GM12872 (cell line): ENCODE measurements at regions not wholly inside any gene's neighbourhood (a gene's known extent, or its start where the extent isn't known, plus 50 kb on each side); places are given as distances from the start of the nearest gene placed in this dataset.

Experiments
- TF ChIP-seq, protein P1 (sequence below): IDR thresholded peaks from 3 replicates; pipeline ENCODE4 v1.5.1; 2011; ENCODE audit warnings: low read depth, mild to moderate bottlenecking, low read length, moderate library complexity; ENCODE audit not compliant: insufficient read depth

DNA sequence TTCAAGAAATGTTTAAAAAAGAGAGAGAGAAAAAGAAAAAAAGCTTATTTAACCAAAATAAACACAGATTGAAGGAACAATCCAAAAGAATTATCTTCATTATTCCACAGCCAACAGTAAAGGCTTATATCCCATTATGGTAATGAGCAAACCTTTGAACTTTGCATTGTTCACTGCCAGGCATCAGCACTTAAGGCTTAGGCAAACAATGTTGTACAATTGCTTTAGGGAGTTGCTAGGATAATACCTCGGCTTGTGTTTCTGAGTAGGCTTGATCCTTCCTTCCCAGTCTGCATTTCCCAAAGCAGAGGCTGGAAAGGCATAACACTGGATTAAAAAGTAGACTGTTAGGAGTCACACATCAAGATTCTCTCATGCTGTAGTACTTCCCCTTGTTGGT, 352.7 kb upstream of the IGFBP7 start:
- TF ChIP-seq, protein P1, sequence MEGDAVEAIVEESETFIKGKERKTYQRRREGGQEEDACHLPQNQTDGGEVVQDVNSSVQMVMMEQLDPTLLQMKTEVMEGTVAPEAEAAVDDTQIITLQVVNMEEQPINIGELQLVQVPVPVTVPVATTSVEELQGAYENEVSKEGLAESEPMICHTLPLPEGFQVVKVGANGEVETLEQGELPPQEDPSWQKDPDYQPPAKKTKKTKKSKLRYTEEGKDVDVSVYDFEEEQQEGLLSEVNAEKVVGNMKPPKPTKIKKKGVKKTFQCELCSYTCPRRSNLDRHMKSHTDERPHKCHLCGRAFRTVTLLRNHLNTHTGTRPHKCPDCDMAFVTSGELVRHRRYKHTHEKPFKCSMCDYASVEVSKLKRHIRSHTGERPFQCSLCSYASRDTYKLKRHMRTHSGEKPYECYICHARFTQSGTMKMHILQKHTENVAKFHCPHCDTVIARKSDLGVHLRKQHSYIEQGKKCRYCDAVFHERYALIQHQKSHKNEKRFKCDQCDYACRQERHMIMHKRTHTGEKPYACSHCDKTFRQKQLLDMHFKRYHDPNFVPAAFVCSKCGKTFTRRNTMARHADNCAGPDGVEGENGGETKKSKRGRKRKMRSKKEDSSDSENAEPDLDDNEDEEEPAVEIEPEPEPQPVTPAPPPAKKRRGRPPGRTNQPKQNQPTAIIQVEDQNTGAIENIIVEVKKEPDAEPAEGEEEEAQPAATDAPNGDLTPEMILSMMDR = no peak

DNA sequence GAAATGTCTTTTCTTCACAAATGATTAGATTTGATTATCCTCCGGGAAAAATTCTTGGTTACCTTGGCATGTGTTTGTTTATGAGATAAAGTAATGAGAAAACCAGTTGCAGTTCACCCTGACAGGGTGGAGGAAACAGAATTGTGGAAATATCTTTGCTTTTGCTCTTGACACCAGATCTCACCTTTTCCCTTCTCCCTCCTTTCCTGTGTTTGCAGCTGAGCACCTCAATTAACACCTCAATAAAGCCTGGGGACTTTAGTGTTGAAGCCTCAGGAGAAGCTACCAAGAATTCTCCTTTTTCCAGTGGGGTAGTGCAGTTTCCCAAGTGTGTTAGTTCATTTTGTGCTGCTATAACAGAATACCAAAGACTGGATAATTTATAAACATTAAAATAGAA, 350.8 kb upstream of the IGFBP7 start:
- TF ChIP-seq, protein P1 = no peak

DNA sequence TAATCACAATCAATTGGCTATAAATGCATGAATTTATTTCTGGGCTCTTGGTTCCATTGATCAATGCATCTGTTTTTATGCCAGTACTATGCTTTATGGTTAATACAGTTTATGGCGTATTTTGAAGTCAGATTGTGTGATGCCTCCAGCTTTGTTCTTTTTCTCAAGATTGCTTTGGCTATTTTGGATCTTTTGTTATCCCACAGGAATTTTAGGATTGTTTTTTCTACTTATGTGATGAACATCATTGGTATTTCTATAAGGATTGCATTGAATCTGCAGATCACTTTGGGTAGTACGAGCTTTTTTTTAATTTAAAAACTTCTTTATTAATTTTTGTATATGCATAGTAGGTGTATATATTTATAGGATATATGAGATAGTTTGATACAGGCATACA, 338.7 kb upstream of the IGFBP7 start:
- TF ChIP-seq, protein P1 = no peak

DNA sequence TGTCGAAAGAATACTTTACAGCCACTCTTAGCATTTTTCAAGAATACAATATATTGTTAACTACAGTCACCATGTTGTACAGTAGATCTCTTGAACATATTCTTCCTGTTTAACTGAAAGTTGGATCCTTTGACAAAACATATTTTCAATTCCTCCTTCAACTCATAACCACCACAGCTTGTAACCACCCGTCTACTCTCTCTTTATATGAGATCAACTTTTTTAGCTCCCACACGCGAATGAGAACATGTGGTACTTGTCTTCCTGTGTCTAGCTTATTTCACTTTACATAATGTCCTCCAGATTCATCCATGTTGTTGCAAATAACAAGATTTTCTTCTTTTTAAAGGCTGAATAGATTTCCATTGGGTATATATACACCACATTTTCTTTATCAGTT, 338.3 kb upstream of the IGFBP7 start:
- TF ChIP-seq, protein P1 = no peak

DNA sequence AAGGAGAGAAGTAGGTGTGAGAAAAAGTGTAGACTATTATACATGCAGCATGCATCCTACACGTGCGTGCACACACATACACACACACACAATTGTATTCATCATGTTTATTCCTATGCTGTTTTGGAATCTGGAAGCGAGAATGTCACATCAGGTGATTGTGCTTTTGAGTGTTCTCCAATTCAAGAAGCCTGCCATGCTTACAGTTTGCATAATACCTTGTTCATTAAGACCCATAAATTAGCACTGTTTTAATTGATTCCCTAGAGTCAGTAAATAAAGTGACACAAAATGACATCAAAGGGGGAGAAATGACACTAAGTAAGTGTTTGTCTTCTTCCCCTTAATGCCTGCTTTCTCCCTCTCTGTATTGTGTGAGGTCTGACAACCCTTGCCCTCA, 336.1 kb upstream of the IGFBP7 start:
- TF ChIP-seq, protein P1 = no peak

DNA sequence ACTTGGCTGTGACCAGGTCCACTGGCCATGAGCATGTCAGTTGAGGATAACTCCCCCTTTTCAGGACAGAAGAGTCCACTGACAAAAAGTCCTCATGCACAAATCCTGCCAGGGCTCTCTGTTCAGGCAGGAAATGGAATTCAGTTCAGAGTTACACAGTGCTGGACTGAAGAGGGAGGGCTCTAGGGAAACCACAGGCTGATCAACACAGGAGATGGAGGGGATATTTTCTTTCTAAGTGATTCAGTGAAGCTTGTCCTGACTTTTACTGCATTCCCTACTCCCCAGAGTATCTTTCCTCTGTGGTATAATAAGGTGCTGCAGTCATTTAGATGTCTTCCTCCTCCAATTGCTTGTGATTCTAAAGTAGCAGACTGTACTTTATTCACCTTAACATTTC, 335.5 kb upstream of the IGFBP7 start:
- TF ChIP-seq, protein P1 = no peak

DNA sequence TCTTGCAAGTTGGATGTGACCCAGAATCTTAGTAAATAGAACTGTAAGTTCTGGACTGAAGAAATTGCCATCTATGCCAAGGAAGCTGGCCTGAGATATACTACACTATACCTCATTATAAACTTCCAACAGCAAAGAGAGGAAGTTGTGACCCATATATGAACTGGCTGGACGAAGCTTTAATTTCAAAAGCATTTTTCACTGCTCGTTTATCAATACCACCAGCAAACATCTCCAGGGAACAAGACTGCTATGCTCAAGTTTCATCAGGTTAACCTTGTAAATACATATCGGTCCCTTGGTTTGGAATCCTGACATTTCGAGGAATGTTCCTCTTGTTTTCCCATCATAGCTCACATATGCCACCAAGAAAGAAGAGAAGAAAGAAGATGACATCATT, 334.5 kb upstream of the IGFBP7 start:
- TF ChIP-seq, protein P1 = no peak

DNA sequence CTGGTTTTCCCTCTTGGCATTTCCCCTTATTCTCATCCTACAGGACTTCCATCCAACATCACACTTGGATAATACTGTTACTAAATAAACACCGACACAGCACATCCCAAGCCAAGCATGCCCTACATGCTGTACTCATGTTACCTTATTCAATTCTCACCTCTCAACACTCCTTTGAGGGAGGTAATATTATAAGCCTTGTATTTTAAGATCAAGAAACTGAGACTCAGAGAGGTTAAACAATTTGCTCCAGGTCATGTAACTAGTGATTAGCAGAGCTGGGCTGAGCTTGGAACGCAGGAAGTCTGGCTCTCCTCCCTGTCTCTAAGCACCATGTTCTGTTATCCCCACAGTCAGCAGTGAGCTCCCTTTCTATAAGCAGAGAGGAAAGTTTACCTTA, 333.6 kb upstream of the IGFBP7 start:
- TF ChIP-seq, protein P1 = no peak
